ENCODE measurements at regions not wholly inside any gene's neighbourhood (a gene's known extent, or its start where the extent isn't known, plus 50 kb on each side); places are given as distances from the start of the nearest gene placed in this dataset.

GRCh38 chr11:115872416-115872815 lies 368.2 kb upstream of the CADM1 start:
- DNase-seq = peak; percentile 35

- DNase-seq = no peak
Measured at GRCh38 chr11:115871161-115871760, 367.0 kb upstream of the CADM1 start.

GRCh38 chr11:115869780-115870431 lies 365.7 kb upstream of the CADM1 start:
- peak; percentile 29 for DNase-seq

- no peak for DNase-seq
Measured at GRCh38 chr11:115869131-115869530, 364.9 kb upstream of the CADM1 start.

- DNase-seq = no peak
Measured at GRCh38 chr11:115860246-115860645, 356.0 kb upstream of the CADM1 start.

GRCh38 chr11:115848611-115849010 lies 344.4 kb upstream of the CADM1 start:
- peak; percentile 2 for DNase-seq

- no peak for DNase-seq
Measured at GRCh38 chr11:115848080-115848479, 343.9 kb upstream of the CADM1 start.

GRCh38 chr11:115845872-115846271 lies 341.7 kb upstream of the CADM1 start:
- no peak for DNase-seq

GRCh38 chr11:115843685-115844084 lies 339.5 kb upstream of the CADM1 start:
- DNase-seq = no peak

GRCh38 chr11:115843111-115843510 lies 338.9 kb upstream of the CADM1 start:
- DNase-seq = no peak

- no peak for DNase-seq
Measured at GRCh38 chr11:115820026-115820425, 315.8 kb upstream of the CADM1 start.

- DNase-seq = no peak
Measured at GRCh38 chr11:115819014-115819413, 314.8 kb upstream of the CADM1 start.

GRCh38 chr11:115817844-115818468 lies 313.7 kb upstream of the CADM1 start:
- DNase-seq = no peak

- DNase-seq = no peak
Measured at GRCh38 chr11:115808351-115808940, 304.2 kb upstream of the CADM1 start.

GRCh38 chr11:115806056-115806455 lies 301.8 kb upstream of the CADM1 start:
- no peak for DNase-seq

- no peak for DNase-seq
Measured at GRCh38 chr11:115803073-115803740, 299.0 kb upstream of the CADM1 start.

GRCh38 chr11:115802641-115803040 lies 298.4 kb upstream of the CADM1 start:
- DNase-seq = no peak

GRCh38 chr11:115792903-115793302 lies 288.7 kb upstream of the CADM1 start:
- no peak for DNase-seq

GRCh38 chr11:115787302-115787701 lies 283.1 kb upstream of the CADM1 start:
- DNase-seq = no peak

- DNase-seq = no peak
Measured at GRCh38 chr11:115784796-115785521, 280.7 kb upstream of the CADM1 start.

- no peak for DNase-seq
Measured at GRCh38 chr11:115780646-115781362, 276.6 kb upstream of the CADM1 start.

All from hematopoietic multipotent progenitor cell treated with erythropoietin and hydrocortisone succinate and interleukin-3 and kit ligand, for 6 days (in vitro differentiated cells).